HG03460 (cell line): ENCODE measurements at regions not wholly inside any gene's neighbourhood (a gene's known extent, or its start where the extent isn't known, plus 50 kb on each side); places are given as distances from the start of the nearest gene placed in this dataset.

Experiments
- ATAC-seq: cut with Tn5 transposase; IDR thresholded peaks from one replicate; pipeline ENCODE4 v1.9.1; 2021; ENCODE audit not compliant: unreplicated experiment

DNA sequence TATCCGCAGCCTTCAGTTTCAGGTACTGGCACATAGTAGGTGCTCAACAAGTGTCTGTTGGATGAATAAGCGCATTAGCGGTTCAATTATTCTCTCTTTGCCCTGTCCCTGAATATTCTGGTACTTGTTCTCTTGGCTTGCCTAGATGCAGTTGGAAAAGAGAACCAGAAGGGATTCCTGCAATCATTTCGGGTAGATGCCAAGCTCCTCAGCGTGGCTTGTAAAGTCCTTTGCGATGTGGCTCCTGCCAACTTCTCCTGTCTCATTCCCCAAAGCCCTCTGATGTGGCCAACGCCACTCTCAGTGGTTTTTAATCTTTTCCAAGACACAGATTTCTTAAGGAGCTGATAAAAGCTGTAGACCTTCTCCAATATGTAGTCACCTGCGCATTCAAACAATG is 230.3 kb downstream of the SUDS3 start:
- ATAC-seq, result no peak

DNA sequence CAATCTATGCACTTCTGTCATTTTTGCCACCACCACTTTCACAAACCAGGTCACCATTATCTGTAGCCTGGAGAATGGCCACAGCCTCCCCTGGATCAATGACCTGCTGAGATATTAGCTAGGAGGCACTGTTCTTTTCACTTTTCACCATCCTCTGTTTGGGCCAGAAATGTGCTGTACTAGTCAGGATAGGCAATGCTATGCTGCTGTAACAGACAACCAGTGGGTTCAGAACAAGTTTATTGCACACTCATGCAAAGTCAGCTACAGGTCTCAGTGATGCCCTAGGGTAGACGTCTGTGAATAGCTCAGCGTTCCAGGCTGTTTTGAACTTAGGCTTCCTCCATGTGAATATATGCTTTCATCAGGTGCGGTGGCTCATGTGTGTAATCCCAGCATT is 231.5 kb downstream of the SUDS3 start:
- ATAC-seq, result no peak

DNA sequence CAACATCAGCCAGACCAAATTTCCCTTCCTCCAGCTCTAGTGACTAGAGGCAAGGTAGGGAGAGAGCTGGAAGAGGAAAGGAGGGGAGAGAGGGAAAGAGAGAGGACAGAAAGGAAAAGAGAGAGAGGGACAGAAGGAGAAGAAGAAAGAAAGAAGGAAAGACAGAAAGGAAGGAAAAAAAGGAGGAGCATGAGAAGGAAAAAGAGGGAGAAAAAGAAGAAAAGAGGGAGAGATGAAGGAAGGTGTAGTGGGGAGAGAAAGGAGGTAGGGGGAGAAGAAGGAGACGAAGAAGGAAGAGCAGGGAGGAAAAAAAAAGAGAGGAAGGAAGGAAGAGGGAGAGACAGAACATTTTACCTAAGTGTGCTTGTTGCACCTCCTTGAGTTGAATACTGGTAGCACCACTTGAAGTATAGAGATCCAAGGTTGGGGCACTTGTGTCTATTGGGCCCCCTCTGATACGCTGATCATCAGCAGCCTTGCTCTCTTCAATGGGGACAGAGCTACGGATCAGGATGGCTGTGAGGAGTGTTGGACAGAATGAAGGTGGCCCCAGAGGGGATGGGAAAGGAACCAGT is 232.5 kb downstream of the SUDS3 start:
- ATAC-seq, result no peak

DNA sequence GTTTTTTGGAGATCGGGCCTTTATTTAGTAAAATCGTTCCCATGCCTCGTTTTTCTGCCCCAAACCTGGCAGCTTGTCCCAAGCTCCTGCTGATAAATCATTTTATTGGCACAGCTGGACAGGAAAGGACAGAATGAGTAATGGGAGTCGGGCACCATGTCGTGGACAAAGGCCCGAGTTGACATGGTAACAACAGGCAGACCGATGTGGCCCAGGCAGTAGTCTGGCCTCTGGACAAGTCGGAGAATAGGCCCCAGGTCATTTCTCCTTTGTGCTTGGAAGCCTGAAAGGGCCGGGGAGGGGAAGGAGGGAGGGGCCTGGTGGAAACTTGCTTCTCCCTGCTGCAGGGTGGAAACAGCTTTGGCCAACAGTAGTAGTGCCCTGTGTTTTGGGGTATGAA is 234.9 kb downstream of the SUDS3 start:
- no peak for ATAC-seq

DNA sequence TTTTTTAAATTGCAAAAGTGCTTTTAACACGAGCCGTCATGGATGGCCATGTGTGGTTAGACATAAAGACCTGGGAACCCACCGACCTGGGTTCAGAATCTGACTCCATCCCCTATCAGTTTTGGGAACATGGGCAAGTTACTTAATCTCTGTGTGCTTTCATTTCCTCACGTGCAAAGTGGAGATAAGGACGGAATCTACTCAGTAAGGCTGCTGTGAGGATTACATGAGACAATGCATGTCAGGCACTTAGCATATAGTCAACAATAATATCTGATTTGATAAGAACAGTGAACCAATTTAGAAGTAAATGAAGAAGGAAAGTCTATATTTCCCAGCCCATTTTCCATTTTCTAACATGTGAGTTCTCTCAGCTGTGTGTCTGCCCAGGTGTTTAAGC is 235.4 kb downstream of the SUDS3 start:
- no peak for ATAC-seq

DNA sequence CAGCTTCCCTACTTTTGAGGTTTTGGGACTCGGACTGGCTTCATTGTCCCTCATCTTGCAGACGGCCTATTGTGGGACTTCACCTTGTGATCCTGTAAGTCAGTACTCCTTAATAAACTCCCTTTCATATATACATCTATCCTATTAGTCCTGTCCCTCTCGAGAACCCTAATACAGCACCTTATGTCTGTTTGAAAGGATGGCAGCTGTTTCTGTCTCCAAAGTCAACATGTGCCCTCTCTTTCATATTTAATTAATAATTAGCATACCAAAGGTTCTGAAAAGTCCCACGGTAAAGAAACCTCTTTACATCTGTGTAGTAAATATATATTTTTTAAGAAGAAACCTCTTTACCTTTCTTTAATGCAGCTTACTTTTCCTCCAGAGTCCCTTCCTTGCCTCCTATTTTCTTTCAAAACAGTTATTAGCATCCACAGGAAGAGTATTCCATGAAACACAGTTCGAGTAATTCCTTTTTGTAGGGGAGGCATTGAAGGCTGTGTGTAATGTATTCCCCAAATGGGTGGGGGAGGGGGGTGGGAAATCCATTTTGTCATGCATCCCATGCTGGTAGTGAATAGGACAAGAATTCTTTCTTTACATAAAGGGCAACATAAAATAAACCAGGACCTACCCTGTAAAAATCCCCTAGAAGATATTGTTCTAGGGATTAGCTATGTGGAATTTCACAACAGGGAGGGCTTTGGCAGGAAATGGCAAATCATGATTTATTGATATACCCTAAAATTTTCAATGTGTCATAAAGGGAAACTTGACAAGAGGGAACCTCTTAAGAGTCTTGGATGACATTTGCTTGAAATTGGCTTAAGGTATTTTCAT is 241.5 kb downstream of the SUDS3 start:
- ATAC-seq, result no peak

DNA sequence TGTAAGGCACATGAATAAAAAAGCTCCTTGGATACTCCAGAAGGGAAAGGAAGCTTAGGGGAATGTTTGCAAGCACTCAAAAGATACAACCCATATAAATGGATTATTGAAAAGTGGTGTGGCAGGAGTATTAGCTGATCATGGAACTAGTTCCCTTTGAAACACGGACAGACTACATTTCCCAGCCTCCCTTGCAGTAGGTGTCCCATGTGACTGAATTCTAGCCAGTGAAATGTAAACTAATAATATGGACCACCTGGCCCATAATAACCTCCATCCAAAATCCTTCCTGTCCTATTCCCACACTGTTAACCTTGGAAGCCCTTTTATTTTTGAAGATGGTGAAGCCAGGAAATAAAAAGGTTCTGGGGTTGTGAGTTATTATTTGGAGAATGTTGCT is 242.3 kb downstream of the SUDS3 start:
- ATAC-seq, result no peak

DNA sequence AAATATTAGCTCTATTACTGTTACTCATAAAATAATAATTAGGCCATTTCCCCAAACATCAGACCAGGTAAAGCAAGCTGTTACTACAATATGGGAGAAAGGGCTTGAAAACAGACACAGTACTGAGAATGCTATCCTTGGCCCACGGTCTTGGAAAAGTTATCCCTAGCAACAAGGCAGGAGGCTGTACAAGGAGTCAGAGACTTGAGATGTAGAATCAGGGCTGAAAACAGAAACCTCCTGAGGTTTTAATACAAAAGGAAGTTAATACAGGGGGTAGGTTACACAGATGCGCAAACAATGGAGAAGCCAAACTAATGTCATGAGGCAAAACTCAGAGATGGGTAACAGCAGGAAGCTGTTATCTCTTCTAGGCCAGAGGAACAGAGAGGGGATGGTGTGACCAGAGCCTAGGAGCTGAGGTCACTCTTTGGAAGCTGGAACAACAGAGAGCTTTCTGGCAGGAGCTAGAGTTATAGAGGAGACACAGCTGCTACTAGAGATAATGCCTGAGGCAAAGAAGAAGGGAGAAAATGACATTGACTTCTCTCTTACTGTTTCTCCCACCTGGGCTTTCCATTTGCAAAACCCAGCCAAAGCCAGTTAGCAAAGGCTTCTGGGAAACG is 248.8 kb downstream of the SUDS3 start:
- ATAC-seq, result no peak

DNA sequence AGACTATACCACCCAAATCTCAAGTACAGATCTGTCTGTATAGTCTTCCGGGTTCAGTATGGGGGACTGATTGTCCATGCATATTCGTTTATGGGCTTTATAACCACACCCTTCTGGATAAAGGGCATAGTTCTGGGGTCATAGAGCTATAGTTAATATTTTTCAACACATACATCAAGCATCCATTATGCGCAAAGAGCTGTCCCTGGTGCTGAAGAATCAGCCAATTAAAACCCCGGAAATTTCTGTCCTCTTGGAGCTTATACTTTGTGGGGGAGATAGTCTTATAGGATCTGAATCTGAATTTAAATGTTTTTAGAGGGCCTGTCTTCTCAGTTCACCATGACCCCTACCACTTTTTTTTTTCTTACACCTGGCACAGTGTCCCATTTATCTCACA is 256.7 kb downstream of the SUDS3 start:
- ATAC-seq, result no peak

DNA sequence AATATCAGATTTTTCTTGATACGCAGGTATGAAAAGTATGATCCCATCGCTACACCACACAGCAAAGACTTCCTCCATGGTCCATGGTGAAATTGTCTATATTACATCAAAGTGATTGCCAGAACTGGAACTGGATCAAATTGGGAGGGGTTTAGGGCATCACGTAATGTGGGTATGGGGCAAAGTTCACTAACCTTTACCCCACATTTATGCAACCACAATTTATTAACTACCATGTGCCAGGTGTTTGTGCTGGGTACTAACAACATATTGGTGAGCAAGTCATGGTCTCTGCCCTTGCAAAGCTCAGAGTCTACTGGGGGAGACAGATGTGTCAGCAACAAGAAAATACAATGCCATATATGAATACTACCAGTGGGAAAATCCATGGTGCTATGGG is 258.9 kb downstream of the SUDS3 start:
- no peak for ATAC-seq

DNA sequence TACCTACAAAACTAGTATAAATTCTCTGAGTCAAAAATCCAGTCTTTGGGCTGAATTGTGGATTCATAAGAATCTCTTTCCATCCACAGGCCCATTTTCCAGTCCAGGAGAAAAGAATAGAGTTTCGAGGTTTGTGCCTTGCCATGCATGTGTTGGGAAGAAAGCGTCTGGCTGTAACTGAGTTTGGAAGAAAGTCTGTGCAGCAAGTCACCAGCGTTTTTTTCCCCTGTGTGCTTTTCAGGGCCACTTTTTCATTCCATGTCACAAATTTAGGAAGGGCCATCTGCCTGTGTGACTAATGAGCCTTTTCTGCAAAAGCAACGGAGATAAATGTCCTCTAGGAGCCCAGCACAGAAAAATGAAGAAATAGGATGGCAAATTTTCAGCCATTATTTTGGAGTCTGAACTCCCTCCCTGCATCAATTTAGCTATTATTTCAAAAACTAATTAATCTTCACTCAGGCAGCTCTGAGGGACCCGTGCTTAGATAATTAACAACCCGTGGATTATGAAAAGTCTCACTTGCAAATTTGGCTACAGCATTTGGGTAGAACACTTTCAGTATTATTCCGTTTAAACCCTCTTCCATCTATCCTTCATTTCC is 261.5 kb downstream of the SUDS3 start:
- ATAC-seq, result no peak

DNA sequence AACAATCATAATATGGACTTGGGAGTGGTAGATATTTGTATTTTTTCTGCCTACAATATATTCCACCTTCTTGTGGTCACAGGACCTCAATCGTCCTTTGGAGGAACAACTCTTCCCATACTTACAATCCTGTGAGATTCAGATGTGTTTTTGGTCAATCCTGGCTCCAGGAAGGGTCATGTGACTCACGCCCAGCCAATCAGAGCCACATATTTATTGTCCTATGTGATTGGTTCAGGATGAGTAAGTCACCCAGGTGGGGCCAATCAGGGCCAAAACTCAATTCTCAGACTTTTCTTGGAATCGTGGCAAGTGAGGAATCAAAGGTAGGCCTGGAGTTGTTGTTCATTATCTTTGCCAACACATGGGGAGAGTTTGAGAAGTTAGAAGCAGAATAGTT is 264.9 kb downstream of the SUDS3 start:
- ATAC-seq, result no peak

DNA sequence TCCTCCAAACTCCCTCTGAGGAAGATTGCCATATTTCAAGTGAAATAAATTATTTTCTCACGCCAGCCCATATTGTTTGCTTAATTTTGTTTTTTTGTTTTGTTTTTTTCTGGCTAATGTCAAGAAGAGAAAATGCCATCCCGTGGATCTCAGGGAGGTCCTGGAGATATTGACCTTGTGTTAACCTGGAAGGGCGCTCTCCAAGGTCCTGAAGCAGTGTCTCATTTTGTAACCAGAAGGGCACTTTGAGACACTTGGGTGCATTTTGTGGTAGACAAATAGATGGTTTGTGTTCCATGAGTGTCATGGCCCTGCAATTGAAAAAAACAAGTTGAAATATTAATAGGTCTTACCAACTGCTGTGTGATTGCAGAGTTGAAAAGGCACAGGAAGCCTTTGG is 268.9 kb downstream of the SUDS3 start:
- ATAC-seq, result no peak

DNA sequence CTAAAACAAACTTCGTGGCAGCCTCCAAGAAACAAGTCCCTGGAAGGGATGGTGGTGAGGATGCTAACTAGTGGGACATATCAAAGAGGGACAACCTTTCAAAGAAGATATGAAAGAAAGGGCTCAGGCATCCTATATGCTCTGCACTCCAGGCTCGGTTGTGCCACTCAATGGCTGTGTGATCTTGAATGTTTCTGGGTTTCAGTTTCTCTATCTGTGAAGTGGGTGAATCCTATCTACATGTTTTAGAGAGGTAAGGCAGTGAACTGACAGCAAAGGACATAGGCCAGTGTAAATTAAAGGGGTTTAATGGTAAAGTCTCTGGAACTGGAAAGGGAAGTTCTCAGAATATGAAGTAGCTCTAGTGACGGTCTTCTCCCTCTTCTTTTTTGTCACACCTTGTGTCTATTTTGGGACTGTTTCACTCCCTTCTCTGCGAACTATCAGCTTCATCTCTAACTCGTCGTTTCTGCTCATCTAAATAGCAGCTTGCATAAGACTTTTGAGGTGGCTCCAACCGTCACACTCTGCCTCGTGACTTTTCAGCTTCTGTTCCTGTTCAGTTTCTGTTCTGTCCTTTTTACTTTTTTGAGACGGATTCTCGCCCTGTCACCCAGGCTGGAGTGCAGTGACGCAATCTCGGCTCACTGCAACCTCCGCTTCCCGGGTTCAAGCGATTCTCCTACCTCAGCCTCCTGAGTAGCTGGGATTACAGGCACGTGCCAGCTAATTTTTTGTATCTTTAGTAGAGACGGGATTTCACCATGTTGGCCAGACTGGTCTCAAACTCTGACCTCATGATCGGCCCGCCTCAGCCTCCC is 273.6 kb downstream of the SUDS3 start:
- no peak for ATAC-seq

DNA sequence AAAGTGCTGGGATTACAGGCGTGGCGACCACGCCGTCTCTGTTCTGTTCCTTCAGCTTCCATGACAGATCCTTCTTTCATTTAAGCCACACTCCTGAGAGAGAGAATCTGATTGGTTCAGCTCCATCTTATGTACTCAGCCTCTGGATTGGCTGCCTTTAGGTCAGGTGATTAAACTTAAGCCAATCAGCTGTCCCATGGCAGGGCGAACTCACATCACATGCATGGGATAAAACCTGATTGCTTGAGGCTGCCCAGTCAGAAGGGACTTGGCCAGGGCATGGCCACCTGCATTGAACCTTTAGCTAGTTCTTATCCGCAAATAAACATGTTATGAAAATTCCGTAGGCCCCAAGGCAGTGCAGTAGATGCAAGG is 274.2 kb downstream of the SUDS3 start:
- no peak for ATAC-seq

DNA sequence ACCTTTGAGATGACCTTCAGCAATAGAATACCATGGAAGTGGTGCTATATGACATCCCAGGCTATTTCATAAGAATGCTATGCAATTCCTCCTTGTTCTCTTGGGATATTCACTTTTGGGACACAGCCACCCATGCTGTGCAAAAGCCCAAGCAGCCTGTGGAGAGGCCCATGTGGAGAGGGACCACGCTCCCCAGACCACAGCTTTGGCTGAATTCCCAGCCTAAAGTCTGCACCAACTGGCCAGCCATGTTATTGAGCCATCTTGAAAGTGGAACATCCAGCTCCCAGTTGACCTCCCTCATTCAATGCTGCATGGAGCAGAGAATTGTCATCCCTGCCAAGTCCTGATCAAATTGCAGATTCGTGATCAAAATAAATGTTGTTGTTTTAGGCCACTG is 275.1 kb downstream of the SUDS3 start:
- ATAC-seq, result no peak

DNA sequence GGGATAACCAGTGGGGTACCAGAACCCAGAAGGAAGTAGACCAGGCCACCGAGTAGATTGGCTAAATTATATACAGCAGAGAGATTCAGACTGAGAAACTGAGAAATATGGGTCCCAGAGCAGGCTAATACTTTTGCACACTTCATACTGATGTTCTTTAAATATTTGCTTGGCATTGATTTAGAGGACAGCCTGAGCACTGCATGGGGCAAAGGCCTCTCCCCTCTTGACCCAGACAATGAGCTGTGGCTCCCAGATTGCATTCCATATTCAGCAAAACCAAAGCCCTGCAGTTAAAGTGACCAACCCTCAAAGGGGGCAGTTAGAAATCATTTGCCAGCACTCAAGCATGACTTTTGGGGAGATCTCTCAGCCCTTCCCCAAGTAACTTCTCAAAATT is 279.2 kb downstream of the SUDS3 start:
- ATAC-seq, result no peak

DNA sequence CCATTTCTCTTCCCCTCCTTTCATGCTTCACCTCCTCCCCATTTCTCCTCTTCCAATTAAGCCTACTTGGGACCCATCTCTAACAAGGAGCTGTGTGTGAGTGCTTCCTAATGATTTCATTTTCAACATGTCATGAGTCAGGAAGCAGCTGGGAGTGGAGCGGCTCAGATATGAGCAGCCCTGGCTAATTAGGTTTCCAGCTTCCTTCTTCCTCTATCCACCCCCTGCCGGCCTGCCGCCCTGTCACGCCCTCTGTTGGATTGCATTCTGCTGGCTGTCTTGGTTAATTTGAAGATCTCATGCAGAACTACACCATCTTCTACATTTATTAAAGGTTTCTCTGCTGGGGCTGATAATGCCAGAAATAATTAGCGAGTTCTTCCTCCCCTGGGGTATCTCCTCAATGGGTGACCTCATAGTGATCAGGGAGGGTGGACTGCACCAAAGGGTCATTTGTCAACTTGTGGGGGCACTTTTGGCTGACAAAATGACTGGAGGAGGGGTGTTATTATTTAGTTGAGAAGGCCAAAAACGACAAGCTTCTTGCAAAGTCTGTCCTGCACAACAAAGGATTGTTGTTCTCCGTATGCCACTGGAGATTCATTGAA is 300.9 kb upstream of the SRRM4 start:
- no peak for ATAC-seq

DNA sequence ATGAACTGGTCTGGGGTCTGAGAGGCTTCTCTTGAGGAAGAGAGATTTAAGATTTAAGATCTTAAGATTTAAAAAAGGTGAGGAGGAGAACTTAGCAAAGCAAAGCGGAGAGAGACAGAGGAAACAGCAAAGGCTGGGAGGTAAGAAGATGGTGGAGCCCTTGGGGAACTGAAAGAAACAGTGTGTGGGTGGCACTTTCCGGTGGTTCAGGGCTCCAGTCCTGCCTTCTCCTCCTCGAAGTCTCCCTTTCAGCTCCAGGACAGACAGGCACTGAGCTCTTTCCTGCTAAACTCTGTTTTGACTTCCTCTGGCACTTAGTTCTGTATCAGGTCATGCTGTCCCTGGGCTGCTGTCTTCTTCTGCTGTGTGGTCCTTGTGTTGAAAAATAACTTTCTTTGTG is 298.7 kb upstream of the SRRM4 start:
- no peak for ATAC-seq

DNA sequence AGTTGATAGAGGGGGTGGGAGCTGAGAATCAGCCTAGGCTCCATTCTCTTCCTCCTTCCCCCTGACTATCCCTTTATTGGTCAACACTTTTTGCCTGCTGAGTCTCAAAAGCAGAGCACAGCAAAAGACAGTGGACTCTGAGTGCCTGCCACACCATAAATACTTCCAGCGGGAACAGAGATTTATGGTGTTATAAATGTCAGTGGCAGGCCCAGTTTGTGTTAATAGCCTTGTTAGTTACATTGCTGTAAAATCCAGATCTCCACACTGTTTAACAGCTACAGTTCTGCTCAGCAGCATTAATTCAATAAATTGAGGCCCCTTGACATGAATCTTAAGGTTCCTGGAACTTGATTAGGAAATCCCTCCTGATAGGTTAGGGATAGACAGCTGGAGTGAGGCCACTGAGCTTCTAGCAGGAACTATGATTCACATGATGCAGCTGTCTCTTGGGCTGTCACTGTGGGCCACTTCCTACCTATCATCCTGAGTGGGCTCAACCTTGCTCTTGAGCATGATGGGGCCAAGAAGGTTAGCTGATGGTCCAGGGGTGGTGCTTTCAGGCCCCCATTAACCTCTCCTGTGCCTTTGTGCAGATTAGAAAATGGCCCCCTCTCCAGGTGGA is 295.2 kb upstream of the SRRM4 start:
- no peak for ATAC-seq
